ENCODE measurements at regions not wholly inside any gene's neighbourhood (a gene's known extent, or its start where the extent isn't known, plus 50 kb on each side); places are given as distances from the start of the nearest gene placed in this dataset.

DNA sequence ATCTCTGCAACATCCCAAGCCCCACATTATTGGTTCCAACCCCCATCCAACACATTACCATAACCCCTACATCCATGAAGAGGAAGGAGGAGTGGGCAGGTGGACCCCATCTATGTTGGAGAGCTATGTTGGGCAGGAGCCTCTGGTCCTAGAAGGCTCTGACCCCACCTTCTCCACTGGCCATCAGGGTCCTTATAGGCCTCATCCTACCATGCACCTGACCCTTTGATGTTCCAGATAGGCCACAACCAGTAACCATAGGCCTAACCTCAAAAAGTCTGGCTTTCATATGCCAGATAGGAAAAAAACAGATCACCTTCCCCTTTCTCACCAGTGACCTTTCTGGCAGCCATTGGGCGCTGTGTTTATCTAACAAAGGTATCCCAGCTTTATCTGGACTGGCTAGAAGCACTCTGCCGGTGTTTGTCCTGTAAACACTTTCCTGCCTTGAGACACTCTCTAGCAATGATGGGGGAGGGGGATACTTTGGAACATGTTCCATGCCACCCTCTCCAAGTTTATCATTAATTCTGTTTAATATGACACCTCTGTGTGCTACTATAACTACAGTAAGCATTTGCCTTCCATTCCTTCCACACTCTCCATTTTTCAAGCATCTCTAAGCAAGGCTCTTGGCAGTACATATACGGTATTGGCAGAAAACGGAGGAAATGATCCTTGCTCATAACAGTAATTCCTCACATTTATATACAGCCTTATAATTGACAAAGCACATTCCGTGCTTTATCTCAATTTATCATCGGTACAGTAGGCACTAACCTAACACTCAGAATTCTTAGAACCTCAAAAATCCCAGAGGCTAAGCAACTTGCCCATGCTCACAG is 377.1 kb downstream of the VPS13C start:
- DNase-seq (ENCODE audit: low spot score), result no peak

DNA sequence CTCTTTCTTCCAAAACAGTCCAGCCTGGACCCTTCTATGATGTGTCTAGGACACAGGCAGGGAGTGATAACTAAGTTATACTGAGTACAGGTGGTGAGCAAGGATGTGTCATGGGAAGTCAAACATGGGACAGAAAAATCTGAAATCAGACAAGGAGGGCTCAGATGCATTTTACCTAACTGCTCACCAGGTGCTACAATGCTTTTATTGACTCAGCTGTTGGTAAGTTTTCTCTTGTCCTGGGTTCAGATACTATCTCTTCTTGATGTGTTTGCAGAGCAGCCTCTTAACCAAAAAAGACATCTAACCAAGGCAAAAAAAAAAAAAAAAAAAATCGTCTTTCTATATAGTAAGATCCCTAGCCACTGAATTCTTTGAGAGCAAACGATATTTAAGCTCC is 378.6 kb downstream of the VPS13C start:
- no peak for DNase-seq (ENCODE audit: low spot score)

DNA sequence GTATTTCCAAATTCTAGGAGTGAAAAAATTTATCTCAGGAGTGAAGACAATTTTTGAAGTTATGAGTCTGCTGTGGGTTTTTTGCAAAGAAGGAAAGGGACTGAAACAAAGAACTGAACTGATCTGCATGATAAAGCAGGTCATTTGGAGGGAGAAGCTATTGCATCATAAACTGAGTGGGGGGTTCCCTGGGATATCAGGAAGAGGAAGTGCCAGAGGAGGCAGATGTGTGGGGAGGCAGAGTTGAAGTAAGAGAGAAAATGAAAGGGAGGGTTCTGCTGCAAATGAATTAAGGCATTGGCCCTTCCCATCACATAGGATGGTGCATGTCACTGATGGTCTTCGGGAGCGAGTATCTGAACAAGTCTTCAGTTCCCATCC is 379.2 kb downstream of the VPS13C start:
- DNase-seq (ENCODE audit: low spot score), result no peak

DNA sequence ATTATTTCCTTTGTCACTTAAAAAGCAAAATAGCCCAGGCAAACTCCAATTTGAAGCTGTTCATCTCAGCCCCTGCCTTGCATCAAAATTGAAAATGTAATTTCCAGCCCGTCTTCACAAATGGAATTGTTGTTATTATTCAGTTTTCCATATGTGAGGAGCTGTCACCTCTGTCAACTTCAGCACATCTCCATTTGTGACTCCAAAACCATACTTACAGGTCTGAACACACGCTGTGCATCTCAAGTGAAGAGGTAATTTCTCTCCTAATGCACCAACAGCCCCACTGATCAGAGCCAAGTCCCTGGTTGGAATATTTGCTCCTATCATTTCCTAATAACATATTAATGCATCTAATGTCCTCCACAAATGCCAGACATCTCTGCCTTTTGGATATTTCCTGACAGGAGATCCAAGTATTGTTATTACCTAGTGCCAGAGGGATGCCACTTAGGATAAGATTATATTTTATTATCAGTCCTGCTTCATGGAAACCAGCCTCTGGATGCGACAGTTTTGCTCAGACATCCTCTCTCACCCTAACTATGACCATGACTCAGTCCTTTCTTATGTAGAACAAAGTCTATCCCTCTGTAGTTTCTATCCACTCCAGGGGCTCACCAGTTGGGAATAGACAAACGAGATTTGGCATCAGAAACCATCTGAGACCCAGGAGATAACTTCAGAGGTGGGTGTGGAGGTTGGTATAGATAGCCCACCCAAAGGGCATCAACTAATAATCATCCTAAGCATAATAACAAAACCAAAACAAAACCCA is 379.8 kb downstream of the VPS13C start:
- DNase-seq (ENCODE audit: low spot score), result no peak

DNA sequence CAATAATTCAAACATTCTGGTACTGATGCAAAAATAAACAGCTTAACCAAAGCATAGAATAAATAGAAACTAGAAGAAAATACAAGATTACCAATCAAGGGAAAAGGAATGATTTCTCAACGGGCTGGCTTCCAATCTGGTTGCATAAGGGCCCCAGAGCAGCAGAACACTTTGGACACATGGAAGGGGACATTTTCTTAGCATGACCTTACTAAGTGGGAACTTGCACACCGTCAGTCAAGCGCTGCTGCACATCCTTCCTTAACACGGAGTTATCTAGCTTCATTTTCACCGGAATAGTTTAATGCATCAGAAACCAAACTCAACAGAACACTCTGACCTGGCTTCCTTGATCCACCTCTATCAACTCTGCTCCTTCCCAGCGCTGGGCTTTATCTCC is 388.5 kb downstream of the VPS13C start:
- DNase-seq (ENCODE audit: low spot score), result no peak

DNA sequence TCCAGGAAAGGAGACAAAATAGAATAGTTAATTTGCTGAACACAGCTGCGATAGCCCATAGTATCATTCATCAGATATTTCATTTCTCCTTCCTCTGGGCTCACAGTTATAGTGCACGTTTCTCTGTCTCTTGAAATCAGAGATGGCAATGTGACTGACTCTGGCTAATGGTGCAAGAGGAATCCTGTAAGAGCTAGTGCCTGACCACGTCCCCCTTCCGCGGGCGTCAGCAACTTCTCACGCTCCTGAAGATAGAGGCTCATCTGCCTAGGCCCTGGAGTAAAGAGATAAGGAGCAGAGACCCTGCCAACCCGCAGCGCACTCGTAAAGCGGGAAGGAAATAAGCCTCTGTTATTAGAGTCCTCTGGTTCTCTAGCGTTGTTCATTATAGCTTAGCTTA is 391.8 kb downstream of the VPS13C start:
- no peak for DNase-seq (ENCODE audit: low spot score)

DNA sequence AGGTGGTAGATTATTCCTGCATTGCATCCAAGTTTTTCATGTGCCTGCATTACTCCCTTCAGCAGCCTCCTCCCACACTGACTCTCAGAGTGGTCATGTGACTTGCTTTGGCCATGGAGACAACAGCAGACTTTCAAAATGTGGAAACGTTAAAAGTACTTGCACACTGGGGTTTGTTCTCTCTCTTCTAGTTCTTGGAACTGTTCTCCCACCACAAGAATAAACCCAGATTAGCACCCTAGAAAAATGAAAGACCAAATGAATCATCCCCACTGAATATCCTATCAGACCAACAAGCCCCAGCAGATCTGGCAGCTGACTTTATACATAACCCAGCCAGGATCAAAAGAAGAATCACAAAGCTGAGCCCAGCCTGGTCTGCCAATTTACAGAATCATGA is 398.5 kb downstream of the VPS13C start:
- DNase-seq (ENCODE audit: low spot score), result no peak

DNA sequence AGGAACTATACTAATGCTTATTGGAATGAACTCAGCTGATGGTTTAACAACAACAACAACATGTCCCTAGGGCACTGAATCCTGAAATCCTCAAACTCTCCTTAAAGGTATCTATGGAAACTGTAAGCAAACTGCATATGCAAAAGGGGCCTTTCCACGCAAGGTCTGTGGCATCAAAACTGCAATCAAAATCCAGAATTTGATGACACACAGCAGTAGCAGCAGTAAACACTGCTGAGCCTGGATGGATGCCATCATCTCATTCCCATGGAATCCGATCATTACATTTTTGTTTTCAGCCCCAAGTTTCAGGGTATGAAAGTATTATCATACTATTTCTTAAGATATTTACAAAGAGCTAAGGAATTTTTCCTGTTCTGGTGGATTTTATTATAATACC is 399.7 kb downstream of the VPS13C start:
- no peak for DNase-seq (ENCODE audit: low spot score)

DNA sequence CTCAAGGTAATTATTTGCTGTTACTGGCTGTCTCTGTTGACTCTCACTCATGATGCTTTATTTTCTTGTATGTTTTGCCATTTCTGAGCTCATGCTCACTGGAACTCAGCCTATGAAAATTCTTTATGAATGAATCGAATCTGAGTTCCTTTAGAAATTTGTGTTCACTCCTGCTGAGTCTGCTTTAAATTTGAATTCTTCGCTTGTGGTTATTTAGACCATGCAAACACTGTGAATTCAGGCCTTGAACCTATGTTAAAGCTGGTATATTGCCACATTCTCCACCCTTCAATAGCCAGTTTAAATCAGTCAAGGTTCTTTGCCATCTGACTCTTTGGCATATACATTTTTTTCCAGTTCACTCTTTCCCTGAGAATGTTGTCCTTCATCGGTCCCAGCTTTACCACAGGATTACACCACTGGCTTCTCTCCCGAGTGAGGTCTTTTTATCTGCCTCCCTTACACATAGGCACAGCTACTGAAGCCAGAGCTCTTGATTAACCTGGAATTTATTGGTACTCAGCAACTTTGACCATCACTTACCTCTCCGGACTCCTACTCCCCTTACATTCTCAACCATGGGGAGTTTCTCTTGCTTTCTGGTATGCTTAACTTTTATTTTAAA is 400.6 kb downstream of the VPS13C start:
- DNase-seq (ENCODE audit: low spot score), result no peak

DNA sequence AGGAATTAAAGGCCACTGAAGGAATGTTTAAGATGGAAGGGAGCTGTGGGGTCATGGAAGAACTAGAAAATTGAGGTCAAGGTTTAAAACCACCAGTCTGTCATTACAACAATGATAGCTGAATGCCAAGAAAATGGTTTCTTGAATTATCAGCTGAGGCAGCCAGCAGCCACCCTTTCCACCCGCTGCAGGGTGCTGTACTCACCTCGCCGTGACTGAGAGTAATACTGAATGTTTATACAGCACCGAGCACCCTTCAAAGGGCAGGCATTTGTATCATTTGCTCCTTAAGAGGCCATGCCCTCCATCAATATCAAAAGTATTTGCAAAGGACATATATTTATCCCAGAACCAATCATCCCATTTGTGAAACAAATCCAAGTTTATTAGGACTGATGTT is 402.8 kb downstream of the VPS13C start:
- no peak for DNase-seq (ENCODE audit: low spot score)

DNA sequence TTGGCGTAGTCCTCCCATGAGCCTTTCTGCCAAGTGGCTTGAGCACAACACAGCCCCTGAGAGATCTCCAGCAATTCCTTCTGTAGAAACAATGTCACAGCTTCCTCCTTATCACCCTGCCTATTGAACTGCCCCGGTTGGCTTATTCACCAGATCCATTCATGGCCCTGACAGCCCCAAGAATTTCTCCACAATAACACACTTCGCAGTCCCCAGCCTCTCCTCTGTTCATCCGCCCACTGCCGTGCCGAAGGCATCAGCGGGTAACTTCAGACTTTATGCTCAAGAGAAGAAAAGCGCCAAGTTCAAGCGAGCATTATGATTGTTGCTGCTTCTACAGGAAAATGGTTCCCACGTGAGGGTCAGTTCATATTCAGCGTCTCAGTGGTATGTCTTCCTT is 403.9 kb downstream of the VPS13C start:
- no peak for DNase-seq (ENCODE audit: low spot score)

DNA sequence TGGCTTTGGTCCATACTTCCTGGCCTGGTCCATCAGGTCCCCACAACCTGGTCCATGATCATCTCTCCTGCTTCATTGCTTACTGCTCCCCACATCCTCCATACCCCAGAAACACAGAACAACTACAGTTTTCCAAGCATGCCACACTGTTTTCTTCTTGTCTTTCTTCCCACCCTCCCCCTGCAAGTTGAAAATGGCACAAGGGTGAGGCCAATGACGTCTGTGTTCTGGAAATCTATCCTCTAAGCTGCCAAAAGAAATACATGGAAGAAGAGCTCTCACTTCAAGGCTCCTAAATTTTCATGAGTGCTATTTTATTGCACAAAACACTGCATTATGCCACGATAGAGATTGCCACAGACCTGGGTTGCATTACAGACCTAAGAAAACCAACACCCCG is 404.4 kb downstream of the VPS13C start:
- DNase-seq (ENCODE audit: low spot score), result no peak

DNA sequence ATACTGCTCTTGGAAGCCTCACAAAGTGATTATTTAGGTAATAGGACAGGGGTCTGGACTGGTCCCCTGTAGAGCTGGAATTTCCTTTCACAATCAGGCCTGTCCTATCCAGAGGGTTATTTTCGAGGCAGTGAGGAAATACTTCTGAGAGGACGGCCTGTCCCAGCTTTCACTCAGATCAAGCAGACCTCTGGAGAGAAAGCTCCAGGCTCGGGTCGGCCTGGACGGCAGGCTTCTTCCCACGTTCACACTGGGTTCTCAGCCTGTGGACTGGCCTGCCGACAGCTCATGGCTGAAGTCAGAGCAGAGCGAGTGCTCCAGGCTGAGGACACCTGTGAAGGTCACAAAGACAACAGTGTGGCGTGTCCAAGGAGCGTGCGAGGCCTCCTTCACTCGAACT is 405.3 kb downstream of the VPS13C start:
- DNase-seq (ENCODE audit: low spot score), result no peak

DNA sequence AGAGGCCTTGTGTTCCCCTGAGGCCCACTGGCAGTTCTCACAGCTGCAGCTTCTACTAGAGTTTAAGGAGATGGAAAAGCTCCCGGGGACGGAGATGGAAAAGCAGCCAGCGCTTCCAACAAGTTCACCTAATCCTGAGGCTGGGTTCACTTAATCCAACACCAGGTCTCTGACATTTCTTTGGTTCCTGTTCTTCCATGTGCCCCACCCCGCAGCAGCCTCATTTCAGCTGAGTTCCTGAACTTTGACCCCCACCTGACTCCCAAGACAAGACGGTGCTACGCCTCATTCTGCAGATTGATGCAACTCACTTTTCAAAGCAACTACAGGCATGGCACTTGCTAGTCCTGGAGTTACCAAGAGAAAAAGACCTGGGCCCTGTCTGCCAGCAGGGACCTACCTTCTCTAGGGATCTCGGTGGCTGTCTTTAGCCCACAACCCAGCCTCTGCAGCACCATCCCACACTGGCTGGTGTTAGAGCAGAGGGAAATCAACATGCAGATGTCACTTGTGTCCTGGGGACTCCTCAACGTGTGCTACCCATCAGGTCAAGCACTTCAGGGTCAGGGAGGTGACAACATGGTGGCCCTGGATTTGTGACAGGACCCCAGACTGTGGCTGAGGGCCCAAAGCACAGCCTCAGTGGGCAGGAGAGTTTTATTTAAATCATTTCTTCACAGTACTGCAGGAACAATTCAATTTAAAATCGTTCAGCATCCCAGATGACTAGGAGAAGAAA is 406.1 kb downstream of the VPS13C start:
- no peak for DNase-seq (ENCODE audit: low spot score)

DNA sequence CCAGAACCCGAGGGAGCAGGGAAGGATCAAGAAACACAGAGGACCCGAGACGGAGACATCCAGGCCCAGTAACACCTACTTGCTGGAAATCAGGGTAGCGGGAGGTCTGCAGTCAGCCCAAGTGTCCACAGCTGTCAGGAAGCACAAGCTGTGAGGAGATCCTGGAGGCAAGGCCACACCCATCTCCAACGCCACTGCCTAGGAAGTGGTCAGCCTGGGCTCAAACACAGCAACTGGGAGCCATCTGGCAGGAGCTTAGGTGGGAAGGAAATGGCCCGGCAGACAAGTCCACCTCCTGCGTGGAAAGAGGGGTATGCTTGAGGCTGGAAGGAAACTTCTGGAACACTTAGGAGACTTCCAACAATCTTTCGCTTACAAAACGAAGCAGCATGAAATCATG is 407.1 kb downstream of the VPS13C start:
- no peak for DNase-seq (ENCODE audit: low spot score)

DNA sequence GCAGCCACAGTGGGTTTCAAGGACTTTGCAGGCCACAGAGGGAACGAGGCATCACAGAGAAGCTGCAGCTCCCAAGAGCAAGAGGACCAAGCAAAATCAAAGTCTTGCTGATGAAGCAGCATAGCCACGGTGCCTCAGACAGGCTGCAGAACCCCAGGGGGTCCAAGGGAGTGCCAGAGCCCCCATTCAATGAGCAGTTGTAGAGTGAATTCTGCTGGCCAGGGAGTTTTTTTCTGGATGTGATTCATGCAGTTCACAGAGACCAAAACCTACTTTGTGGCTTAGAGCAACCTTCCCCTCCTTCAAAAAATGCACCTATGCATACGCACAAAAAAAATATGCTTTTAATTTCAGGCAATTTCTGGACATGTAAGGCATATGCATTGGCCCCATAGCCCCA is 409.0 kb downstream of the VPS13C start:
- no peak for DNase-seq (ENCODE audit: low spot score)

DNA sequence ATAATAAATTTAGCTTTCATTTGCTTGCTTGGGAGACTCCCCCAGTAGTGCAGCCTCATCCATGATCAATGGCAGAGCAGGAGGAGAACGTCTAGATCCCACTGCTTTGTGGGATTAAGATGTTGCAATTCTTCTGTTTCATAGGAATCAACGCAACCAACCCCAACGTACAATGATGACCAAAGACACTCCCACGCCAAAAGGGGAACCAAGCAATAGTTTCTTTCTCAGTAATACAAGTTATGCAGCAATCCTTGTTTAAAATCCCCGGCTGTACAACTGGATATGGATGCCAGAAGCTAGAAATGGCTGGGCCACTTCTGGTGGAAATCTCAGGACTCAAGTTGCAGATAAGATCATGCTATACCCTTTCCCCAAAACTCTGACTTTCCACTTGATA is 411.2 kb downstream of the VPS13C start:
- DNase-seq (ENCODE audit: low spot score), result no peak

DNA sequence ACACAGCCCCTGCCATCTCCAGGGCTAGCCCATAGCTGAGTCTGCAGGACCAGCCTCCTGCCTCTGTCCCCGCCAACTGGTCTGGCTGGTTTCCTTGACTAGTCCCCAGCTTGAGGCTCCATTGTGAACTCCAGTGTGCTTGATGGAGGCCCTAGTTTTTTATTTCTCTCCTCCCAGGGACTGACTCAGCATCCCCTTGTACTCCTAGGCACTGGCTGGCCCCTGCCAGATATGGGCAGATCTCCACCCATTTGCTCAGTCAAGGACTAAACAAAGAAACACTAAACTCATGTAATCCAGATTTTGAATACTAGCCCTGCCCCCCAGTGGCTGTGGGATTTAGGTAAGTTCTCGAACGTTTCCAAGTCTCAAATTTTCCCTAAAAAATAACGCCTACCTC is 415.4 kb upstream of the RORA start:
- no peak for DNase-seq (ENCODE audit: low spot score)

DNA sequence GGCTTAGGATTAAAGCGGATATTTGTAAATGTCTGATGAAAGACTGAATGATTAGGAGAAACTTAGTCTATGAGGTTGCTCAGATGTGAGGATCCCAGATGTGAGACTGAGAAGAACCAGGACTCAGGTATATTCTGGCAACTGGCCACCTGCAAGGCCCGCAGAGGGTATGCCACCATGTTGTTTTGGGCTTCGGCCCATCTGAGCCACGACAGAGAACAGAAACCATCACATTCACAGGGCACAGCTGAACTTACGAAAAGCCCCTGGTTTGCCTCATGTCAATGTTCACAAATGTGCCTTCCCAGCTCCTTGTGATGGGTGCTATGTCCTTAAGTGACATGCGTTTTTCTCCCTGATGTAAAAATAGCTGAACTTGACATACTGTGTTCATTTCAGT is 412.5 kb upstream of the RORA start:
- no peak for DNase-seq (ENCODE audit: low spot score)

DNA sequence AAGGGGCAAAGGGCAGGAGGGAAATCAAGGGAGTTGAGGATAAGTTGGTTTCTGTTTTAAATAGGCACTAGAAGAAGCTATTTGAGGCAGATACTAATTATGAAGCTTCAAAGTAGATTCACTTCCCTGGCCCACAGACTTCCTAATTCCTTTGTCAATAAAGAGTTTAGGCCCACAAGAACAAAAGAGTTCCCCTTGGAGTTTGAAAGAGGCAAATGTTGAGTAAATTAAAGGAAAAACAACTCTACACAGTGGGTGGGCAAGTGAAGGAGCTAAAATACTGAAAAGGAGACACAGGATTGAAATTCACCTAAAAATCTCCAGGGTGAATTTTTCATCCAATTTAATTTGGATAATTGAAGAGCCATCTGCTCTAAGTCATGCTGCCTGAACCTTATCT is 411.7 kb upstream of the RORA start:
- DNase-seq (ENCODE audit: low spot score), result no peak

DNA sequence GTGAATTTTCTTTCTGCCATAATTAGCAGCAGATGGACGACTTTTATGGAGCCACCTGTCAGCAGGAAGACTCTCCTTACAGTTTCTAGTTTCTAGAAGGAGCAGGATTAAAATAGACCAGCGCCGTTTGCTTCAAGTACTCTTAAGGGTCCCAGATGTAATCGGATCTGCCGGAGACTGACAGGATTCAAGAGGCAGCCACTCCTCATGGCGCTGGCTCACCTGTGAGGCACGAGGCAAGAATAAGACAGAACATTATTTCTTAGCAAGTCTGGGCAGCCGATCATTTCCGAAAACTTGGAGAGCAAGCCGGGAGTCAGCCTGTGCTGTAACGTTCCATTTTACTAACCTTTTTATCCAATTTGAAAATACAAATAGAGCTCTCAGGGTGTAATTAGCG is 410.4 kb upstream of the RORA start:
- DNase-seq (ENCODE audit: low spot score), result no peak

DNA sequence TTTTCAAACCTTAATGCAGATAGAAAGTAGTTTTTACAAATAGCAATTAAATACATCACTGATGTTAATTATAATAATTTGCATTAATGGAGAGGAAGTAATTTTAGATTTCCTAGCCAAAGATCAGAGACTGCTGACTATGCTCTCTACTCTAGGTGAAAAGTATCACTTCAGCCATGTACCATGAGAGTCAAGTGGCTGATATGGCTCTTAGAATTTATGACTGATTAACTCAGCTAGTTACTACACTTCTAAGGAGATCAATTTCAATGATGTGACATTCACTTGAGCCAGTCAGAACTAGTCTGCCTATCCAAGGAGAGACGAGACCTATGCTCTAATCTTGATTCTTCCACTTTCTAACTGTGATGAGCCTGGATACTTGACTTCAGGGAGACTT is 405.7 kb upstream of the RORA start:
- DNase-seq (ENCODE audit: low spot score), result no peak

DNA sequence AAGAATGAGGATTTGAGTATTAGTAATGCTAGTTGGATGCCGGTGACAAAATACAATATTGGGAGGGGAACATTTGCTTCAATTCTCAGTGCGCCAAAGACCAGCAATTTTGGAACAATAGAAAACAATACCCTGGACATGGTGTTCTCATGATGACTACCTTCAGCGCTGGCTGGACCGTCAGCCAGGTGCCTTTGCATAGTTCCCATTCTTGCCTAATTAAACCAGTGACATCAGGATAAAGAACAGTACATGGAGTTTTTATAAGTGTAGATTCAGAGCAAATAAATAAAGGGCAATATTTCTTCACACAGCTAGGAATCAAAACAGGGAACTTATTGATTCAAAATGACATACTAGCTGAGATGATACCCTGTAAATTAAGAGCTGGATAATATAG is 404.8 kb upstream of the RORA start:
- DNase-seq (ENCODE audit: low spot score), result no peak
